GM23338 (cell line): ENCODE measurements at regions not wholly inside any gene's neighbourhood (a gene's known extent, or its start where the extent isn't known, plus 50 kb on each side); places are given as distances from the start of the nearest gene placed in this dataset.

Experiments
- ATAC-seq: fragments of 200-7000 bp; cut with Tn5 transposase; 3 replicates; pipeline ENCODE4 v1.9.1; 2020
- DNase-seq: peaks from one replicate; pipeline ENCODE4 v3.0.0-alpha.2; 2015; ENCODE audit warnings: low spot score
- H2AFZ ChIP-seq: fragments of 200-600 bp; sonication (generic); 2 replicates; pipeline ENCODE4 v1.8.0; 2016; ENCODE audit warnings: antibody characterized with exemption, mild to moderate bottlenecking, moderate library complexity
- H3F3A ChIP-seq: fragments of 200-600 bp; sonication (generic); replicated peaks from 2 replicates; pipeline ENCODE4 v1.8.0; 2017; ENCODE audit warnings: antibody characterized with exemption, mixed run types, low read depth
- H3K27ac ChIP-seq: fragments of 200-600 bp; sonication (generic); 2 replicates; pipeline ENCODE4 v1.6.1; 2016; ENCODE audit warnings: low read depth
- H3K27me3 ChIP-seq: fragments of 200-600 bp; sonication (generic); 2 replicates; pipeline ENCODE4 v1.8.0; 2016; ENCODE audit warnings: mild to moderate bottlenecking, mixed run types, moderate library complexity; ENCODE audit not compliant: insufficient read depth
- H3K36me3 ChIP-seq: fragments of 200-600 bp; sonication (generic); 2 replicates; pipeline ENCODE4 v1.8.0; 2016; ENCODE audit warnings: mild to moderate bottlenecking; ENCODE audit not compliant: insufficient read depth
- H3K4me1 ChIP-seq: fragments of 200-600 bp; sonication (generic); 2 replicates; pipeline ENCODE4 v1.8.0; 2016; ENCODE audit warnings: mild to moderate bottlenecking, moderate library complexity; ENCODE audit not compliant: insufficient read depth
- H3K4me2 ChIP-seq: fragments of 200-600 bp; sonication (generic); 2 replicates; pipeline ENCODE4 v1.7.1; 2017; ENCODE audit warnings: mixed run types
- H3K4me3 ChIP-seq: fragments of 200-600 bp; sonication (generic); 2 replicates; pipeline ENCODE4 v1.6.1; 2016; ENCODE audit warnings: mixed run types
- H3K79me2 ChIP-seq: fragments of 200-600 bp; sonication (generic); replicated peaks from 2 replicates; pipeline ENCODE4 v1.8.0; 2017; ENCODE audit warnings: mild to moderate bottlenecking; ENCODE audit not compliant: insufficient read depth
- H3K9me2 ChIP-seq: fragments of 200-600 bp; sonication (generic); 2 replicates; pipeline ENCODE4 v1.8.0; 2017; ENCODE audit not compliant: insufficient read depth
- H4K20me1 ChIP-seq: fragments of 200-600 bp; sonication (generic); replicated peaks from 2 replicates; pipeline ENCODE4 v1.8.0; 2017; ENCODE audit warnings: mild to moderate bottlenecking; ENCODE audit not compliant: insufficient read depth
- H3K27ac Mint-ChIP-seq: 2 replicates; pipeline ENCODE4 v1.8.0; 2020; ENCODE audit warnings: inconsistent platforms, mild to moderate bottlenecking, moderate library complexity, mixed read lengths
- H3K27me3 Mint-ChIP-seq: 3 replicates; pipeline ENCODE4 v1.8.0; 2022; ENCODE audit warnings: low read depth, mild to moderate bottlenecking, moderate library complexity, mixed read lengths, inconsistent platforms; ENCODE audit not compliant: insufficient read depth, poor library complexity
- H3K36me3 Mint-ChIP-seq: 3 replicates; pipeline ENCODE4 v1.8.0; 2021; ENCODE audit warnings: low read depth, mild to moderate bottlenecking, inconsistent platforms, moderate library complexity, mixed read lengths
- H3K4me1 Mint-ChIP-seq: 3 replicates; pipeline ENCODE4 v1.8.0; 2020; ENCODE audit warnings: mild to moderate bottlenecking, inconsistent platforms, mixed read lengths
- H3K4me3 Mint-ChIP-seq: 3 replicates; pipeline ENCODE4 v1.8.0; 2021; ENCODE audit warnings: moderate library complexity, mild to moderate bottlenecking, inconsistent platforms, mixed read lengths
- H3K9me3 Mint-ChIP-seq: 3 replicates; pipeline ENCODE4 v1.8.0; 2020; ENCODE audit warnings: moderate library complexity, mild to moderate bottlenecking, inconsistent platforms, mixed read lengths
- EZH2phosphoT487 ChIP-seq: fragments of 200-600 bp; sonication (generic); IDR thresholded peaks from one replicate; pipeline ENCODE4 v1.8.1; 2018; ENCODE audit warnings: antibody characterized with exemption; ENCODE audit not compliant: unreplicated experiment
- NANOG ChIP-seq: IDR thresholded peaks from 2 replicates; pipeline ENCODE4 v1.6.1; 2016; ENCODE audit warnings: antibody characterized with exemption, borderline replicate concordance
- ZNF462 ChIP-seq: fragments of 250-450 bp; sonication (Bioruptor Pico); IDR thresholded peaks from 2 replicates; pipeline ENCODE4 v1.5.0; 2020; ENCODE audit warnings: mild to moderate bottlenecking, moderate library complexity
- TF ChIP-seq, protein P1 (sequence below): IDR thresholded peaks from 2 replicates; pipeline ENCODE4 v1.6.1; 2016; ENCODE audit warnings: antibody characterized with exemption

DNA sequence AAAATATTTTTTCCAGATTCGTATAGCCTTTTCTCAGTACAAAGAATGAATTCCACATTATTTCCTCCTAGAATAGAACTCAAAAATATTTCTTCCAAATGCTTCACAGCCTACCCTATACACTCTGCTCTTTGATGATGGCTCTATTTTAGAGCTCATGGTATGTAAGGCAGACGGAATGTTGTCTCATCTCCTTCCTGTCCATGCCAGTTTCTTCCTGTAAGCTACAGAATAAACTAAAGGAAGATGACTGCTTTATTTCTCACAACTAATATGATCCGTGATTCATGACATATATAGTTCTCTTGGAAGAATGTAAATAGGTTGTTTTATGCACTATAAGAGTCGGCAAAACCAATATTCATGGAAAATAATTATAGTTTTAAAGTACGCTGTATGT lies 723.1 kb downstream of the CDH11 start (continued):
- TF ChIP-seq ZNF462 (CRISPR knock-in tag) (no peak), EZH2phosphoT487 (no peak), NANOG (no peak)
- TF ChIP-seq, protein P1, sequence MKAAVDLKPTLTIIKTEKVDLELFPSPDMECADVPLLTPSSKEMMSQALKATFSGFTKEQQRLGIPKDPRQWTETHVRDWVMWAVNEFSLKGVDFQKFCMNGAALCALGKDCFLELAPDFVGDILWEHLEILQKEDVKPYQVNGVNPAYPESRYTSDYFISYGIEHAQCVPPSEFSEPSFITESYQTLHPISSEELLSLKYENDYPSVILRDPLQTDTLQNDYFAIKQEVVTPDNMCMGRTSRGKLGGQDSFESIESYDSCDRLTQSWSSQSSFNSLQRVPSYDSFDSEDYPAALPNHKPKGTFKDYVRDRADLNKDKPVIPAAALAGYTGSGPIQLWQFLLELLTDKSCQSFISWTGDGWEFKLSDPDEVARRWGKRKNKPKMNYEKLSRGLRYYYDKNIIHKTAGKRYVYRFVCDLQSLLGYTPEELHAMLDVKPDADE = no peak

- Histone ChIP-seq H3K79me2 (no peaks in the 10 kb centered on the region), H3K27ac (no peak overlapping the region), H3K4me2 (no peak overlapping the region), H3K27me3 (no peaks in the 10 kb centered on the region), H3K4me3 (no peak overlapping the region), H3K9me2 (0 out of 2 replicates have a peak, but pooled peaks cover 3% of the 10 kb centered on the region), H2AFZ (no peak overlapping the region), H3K36me3 (no peaks in the 10 kb centered on the region), H3F3A (no peaks in the 10 kb centered on the region), H3K4me1 (no peaks in the 10 kb centered on the region), H4K20me1 (no peaks in the 10 kb centered on the region; the same call in 1 of the 2 replicates)
- TF ChIP-seq EZH2phosphoT487 = no peak
- peaks cover 2% of the 10 kb centered on the region for H3K27me3 Mint-ChIP-seq
- no peak overlapping the region for H3K4me3 Mint-ChIP-seq
- DNase-seq (no peak), ATAC-seq (no peak)
- H3K4me1 Mint-ChIP-seq = no peaks in the 10 kb centered on the region; the same call in 2 of the 3 replicates
- H3K9me3 Mint-ChIP-seq = no peaks in the 10 kb centered on the region; the same call in 2 of the 3 replicates
- H3K36me3 Mint-ChIP-seq = no peaks in the 10 kb centered on the region
- no peak overlapping the region for H3K27ac Mint-ChIP-seq
Measured at GRCh38 chr16:64397945-64398508, 723.8 kb downstream of the CDH11 start.
